ENCODE measurements at regions not wholly inside any gene's neighbourhood (a gene's known extent, or its start where the extent isn't known, plus 50 kb on each side); places are given as distances from the start of the nearest gene placed in this dataset.

DNA sequence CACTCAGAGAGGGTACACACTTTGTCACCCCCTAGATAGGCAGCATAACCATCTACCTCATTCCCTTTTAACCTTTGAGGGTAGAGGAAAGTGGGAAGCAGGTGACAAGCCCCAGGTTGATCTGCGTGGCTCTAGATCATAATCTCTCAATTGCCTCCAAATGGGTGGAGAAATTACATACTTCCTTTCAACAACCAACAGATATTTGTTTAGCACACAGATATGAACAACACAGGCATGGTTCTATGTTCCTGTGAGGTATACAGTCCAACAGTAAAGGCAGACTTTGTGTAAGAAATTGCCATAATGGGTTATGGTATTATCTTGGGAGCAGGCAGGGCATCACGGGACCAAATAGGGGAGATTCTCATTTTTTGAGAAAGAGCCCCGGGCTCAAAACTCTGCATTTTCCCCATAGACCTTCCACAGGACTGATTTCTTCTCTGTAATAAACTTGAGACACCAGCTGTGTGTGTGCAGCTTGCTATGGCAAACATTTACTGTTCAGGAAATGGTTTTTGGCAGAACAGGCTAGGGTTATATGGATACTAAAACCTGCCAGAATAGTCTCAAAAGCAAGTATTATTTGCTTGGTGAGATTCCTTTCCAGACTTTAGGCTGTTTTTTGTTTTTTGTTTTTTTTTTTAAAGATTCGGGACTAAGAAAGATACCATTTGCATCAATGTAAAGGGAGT lies 126.2 kb downstream of the CD164 start:
- Histone ChIP-seq H3K27me3 (ENCODE audit: insufficient read depth, poor library complexity, severe bottlenecking) (no peaks in the 10 kb centered on the region), H3K27ac (replicated peaks) (no peak overlapping the region), H3K4me3 (replicated peaks; ENCODE audit: insufficient read depth, low read length) (no peak overlapping the region)
- DNase-seq (ENCODE audit: low read depth in 1 of 2, low spot score in 1 of 2) = no peak
- TF ChIP-seq, protein P1, sequence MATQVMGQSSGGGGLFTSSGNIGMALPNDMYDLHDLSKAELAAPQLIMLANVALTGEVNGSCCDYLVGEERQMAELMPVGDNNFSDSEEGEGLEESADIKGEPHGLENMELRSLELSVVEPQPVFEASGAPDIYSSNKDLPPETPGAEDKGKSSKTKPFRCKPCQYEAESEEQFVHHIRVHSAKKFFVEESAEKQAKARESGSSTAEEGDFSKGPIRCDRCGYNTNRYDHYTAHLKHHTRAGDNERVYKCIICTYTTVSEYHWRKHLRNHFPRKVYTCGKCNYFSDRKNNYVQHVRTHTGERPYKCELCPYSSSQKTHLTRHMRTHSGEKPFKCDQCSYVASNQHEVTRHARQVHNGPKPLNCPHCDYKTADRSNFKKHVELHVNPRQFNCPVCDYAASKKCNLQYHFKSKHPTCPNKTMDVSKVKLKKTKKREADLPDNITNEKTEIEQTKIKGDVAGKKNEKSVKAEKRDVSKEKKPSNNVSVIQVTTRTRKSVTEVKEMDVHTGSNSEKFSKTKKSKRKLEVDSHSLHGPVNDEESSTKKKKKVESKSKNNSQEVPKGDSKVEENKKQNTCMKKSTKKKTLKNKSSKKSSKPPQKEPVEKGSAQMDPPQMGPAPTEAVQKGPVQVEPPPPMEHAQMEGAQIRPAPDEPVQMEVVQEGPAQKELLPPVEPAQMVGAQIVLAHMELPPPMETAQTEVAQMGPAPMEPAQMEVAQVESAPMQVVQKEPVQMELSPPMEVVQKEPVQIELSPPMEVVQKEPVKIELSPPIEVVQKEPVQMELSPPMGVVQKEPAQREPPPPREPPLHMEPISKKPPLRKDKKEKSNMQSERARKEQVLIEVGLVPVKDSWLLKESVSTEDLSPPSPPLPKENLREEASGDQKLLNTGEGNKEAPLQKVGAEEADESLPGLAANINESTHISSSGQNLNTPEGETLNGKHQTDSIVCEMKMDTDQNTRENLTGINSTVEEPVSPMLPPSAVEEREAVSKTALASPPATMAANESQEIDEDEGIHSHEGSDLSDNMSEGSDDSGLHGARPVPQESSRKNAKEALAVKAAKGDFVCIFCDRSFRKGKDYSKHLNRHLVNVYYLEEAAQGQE (IDR thresholded peaks at IDR 0.05; ENCODE audit: insufficient replicate concordance, low read depth) = no peak
- TF ChIP-seq, protein P2, sequence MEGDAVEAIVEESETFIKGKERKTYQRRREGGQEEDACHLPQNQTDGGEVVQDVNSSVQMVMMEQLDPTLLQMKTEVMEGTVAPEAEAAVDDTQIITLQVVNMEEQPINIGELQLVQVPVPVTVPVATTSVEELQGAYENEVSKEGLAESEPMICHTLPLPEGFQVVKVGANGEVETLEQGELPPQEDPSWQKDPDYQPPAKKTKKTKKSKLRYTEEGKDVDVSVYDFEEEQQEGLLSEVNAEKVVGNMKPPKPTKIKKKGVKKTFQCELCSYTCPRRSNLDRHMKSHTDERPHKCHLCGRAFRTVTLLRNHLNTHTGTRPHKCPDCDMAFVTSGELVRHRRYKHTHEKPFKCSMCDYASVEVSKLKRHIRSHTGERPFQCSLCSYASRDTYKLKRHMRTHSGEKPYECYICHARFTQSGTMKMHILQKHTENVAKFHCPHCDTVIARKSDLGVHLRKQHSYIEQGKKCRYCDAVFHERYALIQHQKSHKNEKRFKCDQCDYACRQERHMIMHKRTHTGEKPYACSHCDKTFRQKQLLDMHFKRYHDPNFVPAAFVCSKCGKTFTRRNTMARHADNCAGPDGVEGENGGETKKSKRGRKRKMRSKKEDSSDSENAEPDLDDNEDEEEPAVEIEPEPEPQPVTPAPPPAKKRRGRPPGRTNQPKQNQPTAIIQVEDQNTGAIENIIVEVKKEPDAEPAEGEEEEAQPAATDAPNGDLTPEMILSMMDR (IDR thresholded peaks at IDR 0.05; ENCODE audit: insufficient read depth, low read length) = no peak
- TF ChIP-seq POLR2AphosphoS5 (IDR thresholded peaks at IDR 0.05; ENCODE audit: low read depth) = no peak
- no peak for TF ChIP-seq SPI1 (IDR thresholded peaks at IDR 0.05; ENCODE audit: borderline replicate concordance, low read depth)
- no peak for TF ChIP-seq GABPA (IDR thresholded peaks at IDR 0.05; ENCODE audit: low read depth)

DNA sequence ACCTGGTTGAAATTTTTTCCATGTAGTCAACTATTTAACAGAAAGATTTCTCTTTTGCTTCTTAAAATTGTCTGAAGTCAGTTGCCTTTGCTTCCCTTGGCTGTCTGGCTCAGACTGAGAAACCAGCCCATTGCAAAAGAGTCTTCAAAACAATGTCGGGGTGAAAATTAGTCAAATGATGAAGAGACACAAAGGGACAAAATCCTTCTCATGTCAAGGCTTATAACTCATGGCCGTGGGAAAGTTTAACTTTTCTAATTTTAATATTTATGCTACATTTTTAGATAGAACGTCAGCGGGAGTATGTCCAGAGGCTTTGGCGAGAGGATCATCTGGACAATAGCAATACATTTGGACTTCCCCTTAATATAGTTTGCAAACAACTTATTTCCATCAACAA lies 127.2 kb downstream of the CD164 start:
- no peak for TF ChIP-seq SPI1 (IDR thresholded peaks at IDR 0.05; ENCODE audit: borderline replicate concordance, low read depth)
- TF ChIP-seq, protein P1 (IDR thresholded peaks at IDR 0.05; ENCODE audit: insufficient replicate concordance, low read depth) = no peak
- TF ChIP-seq POLR2AphosphoS5 (IDR thresholded peaks at IDR 0.05; ENCODE audit: low read depth) = no peak
- TF ChIP-seq, protein P2 (IDR thresholded peaks at IDR 0.05; ENCODE audit: insufficient read depth, low read length) = no peak
- no peak for TF ChIP-seq GABPA (IDR thresholded peaks at IDR 0.05; ENCODE audit: low read depth)
- Histone ChIP-seq H3K27me3 (ENCODE audit: insufficient read depth, poor library complexity, severe bottlenecking) (no peaks in the 10 kb centered on the region), H3K4me3 (replicated peaks; ENCODE audit: insufficient read depth, low read length) (no peak overlapping the region), H3K27ac (replicated peaks) (no peak overlapping the region)
- DNase-seq (ENCODE audit: low read depth in 1 of 2, low spot score in 1 of 2) = no peak

DNA sequence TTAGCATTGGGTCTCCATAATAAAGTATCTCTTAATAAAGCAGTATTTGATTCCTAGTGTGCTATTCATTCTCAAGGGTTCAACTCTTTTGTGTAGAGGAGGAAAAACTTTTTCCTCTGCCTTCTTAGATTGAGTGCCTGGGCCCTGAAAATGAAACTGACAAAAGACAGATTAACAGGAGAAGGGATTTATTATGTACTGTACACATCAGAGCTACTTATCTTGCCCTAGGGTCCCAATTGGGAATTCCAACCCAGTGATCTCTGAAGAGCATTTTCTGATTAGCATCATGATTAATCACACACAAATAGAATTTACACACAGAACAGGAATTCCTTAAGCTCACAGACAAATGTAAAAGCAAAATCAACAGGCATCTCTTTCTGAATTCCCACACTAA lies 128.9 kb downstream of the CD164 start:
- TF ChIP-seq, protein P2 (IDR thresholded peaks at IDR 0.05; ENCODE audit: insufficient read depth, low read length) = no peak
- TF ChIP-seq GABPA (IDR thresholded peaks at IDR 0.05; ENCODE audit: low read depth) (no peak), POLR2AphosphoS5 (IDR thresholded peaks at IDR 0.05; ENCODE audit: low read depth) (no peak), SPI1 (IDR thresholded peaks at IDR 0.05; ENCODE audit: borderline replicate concordance, low read depth) (no peak)
- TF ChIP-seq, protein P1 (IDR thresholded peaks at IDR 0.05; ENCODE audit: insufficient replicate concordance, low read depth) = no peak

More for the DNA sequence above, 128.9 kb downstream of the CD164 start:
- Histone ChIP-seq H3K27me3 (ENCODE audit: insufficient read depth, poor library complexity, severe bottlenecking) (no peaks in the 10 kb centered on the region), H3K27ac (replicated peaks) (no peak overlapping the region), H3K4me3 (replicated peaks; ENCODE audit: insufficient read depth, low read length) (no peak overlapping the region)
- DNase-seq (ENCODE audit: low read depth in 1 of 2, low spot score in 1 of 2) = no peak

All from HL-60 (cell line).